ACC112 (cell line): ENCODE measurements at regions not wholly inside any gene's neighbourhood (a gene's known extent, or its start where the extent isn't known, plus 50 kb on each side); places are given as distances from the start of the nearest gene placed in this dataset.

ENCODE experiments used
- H2AFZ ChIP-seq: fragments of 200-600 bp; sonication (generic); one replicate; pipeline ENCODE4 v1.6.0; 2017; ENCODE audit warnings: antibody characterized with exemption, low read length; ENCODE audit not compliant: unreplicated experiment
- H3K27ac ChIP-seq: fragments of 200-600 bp; sonication (generic); 2 replicates; pipeline ENCODE4 v1.5.1; 2014; ENCODE audit warnings: low read depth, mild to moderate bottlenecking, antibody characterized with exemption, low read length, moderate library complexity
- H3K27me3 ChIP-seq: fragments of 200-600 bp; sonication (generic); 2 replicates; pipeline ENCODE4 v1.6.1; 2014; ENCODE audit warnings: mild to moderate bottlenecking, antibody characterized with exemption, low read length, moderate library complexity, mixed read lengths; ENCODE audit not compliant: insufficient read depth
- H3K36me3 ChIP-seq: fragments of 200-600 bp; sonication (generic); 2 replicates; pipeline ENCODE4 v1.6.1; 2016; ENCODE audit warnings: mild to moderate bottlenecking, antibody characterized with exemption, low read length, moderate library complexity, mixed read lengths; ENCODE audit not compliant: insufficient read depth
- H3K4me1 ChIP-seq: fragments of 200-600 bp; sonication (generic); one replicate; pipeline ENCODE4 v1.6.1; 2016; ENCODE audit warnings: low read length, mixed read lengths; ENCODE audit not compliant: insufficient read depth, unreplicated experiment, control insufficient read depth
- H3K4me3 ChIP-seq: fragments of 200-600 bp; sonication (generic); 2 replicates; pipeline ENCODE4 v1.5.1; 2014; ENCODE audit warnings: mild to moderate bottlenecking, low read depth, low read length
- H3K79me2 ChIP-seq: fragments of 200-600 bp; sonication (generic); one replicate; pipeline ENCODE4 v1.6.0; 2016; ENCODE audit warnings: low read length; ENCODE audit not compliant: control insufficient read depth, unreplicated experiment, insufficient read depth

DNA sequence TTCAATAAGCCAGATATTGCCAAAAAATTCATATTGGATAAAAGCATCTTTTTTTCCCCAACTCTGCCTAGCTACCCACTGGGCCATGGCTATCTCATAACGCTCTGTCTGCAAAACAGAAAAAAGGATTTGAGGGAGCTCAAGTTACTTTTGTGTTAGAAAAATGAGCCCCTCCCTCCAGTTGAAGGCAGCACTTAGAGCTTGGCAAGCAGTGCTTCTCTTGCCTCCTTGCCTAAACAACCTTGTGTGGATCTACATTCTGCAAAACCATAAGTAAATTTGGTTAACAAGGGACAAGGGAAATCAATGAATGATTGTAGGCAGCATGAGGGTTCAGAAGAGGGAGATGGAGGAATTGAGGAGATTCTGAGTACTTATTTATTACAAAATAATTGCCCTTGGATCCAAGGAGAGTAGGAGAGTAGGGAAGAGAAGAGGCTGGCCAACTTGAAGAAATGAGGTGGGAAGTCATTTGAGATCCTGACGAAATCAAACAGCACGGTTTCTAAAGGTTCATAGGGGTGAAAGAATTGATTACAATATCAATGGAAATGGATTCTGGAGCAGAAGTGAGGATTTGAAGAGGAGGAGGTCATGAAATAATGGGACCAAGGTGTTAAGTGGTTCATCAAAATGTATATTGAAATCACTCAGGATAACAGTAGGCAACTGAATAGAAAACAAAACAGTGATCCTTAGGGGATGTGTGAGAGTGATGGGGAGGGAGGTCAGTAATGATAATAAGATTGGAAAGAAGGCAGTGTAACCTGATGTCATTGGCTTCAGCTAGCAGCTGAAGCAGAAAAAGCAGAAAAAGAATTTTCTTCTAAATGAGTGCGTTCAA is 434.8 kb upstream of the IGFBP7 start:
- Histone ChIP-seq H3K36me3 (no peaks in the 10 kb centered on the region), H3K79me2 (no peaks in the 10 kb centered on the region), H3K4me3 (no peak overlapping the region), H3K4me1 (no peaks in the 10 kb centered on the region), H3K27ac (no peak overlapping the region), H3K27me3 (no peaks in the 10 kb centered on the region), H2AFZ (no peak overlapping the region)

- H3K79me2 ChIP-seq: no peaks in the 10 kb centered on the region
- H2AFZ ChIP-seq: no peak overlapping the region
- H3K4me3 ChIP-seq: no peak overlapping the region
- H3K4me1 ChIP-seq: no peaks in the 10 kb centered on the region
- no peak overlapping the region for H3K27ac ChIP-seq
- no peaks in the 10 kb centered on the region for H3K36me3 ChIP-seq
- peaks cover 5% of the 10 kb centered on the region; the same call in 1 of the 2 replicates for H3K27me3 ChIP-seq
These were observed 394.8 kb upstream of the IGFBP7 start for GRCh38 chr4:57504797-57505530.

GRCh38 chr4:57504139-57504538 is 394.0 kb upstream of the IGFBP7 start:
- H3K27ac ChIP-seq: no peak overlapping the region
- H3K4me3 ChIP-seq: no peak overlapping the region
- no peak overlapping the region for H2AFZ ChIP-seq
- H3K27me3 ChIP-seq: peaks cover 5% of the 10 kb centered on the region; the same call in 1 of the 2 replicates
- H3K4me1 ChIP-seq: no peaks in the 10 kb centered on the region
- no peaks in the 10 kb centered on the region for H3K36me3 ChIP-seq
- H3K79me2 ChIP-seq: no peaks in the 10 kb centered on the region

- Histone ChIP-seq H3K27me3 (peaks cover 5% of the 10 kb centered on the region; the same call in 1 of the 2 replicates), H2AFZ (no peak overlapping the region), H3K4me3 (no peak overlapping the region), H3K79me2 (no peaks in the 10 kb centered on the region), H3K4me1 (no peaks in the 10 kb centered on the region), H3K27ac (no peak overlapping the region), H3K36me3 (no peaks in the 10 kb centered on the region)
These were observed 391.5 kb upstream of the IGFBP7 start for GRCh38 chr4:57501720-57502119.

DNA sequence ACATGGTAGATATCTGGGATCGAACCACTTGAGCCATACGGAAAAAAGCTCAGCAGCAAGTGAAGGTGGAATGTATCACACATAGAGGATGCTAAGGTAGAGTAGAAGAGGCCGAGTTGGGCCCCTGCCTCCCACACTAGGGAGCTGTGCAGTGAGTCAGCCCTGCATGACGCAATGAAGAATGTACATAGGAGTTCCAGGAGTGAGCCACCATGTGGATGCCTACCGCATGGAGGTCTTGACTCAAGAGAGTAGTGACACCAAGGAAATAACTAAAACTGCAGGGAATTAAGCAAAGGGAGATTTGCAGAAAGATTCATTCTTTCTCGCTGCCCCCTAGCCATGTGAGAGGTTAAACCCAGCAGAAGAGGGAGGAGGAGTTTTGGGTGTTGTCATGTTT is 389.6 kb upstream of the IGFBP7 start:
- Histone ChIP-seq H3K27ac (no peak overlapping the region), H3K4me3 (no peak overlapping the region), H3K79me2 (no peaks in the 10 kb centered on the region), H3K27me3 (peaks cover 3% of the 10 kb centered on the region; the same call in 1 of the 2 replicates), H3K4me1 (no peaks in the 10 kb centered on the region), H2AFZ (no peak overlapping the region), H3K36me3 (no peaks in the 10 kb centered on the region)

- no peak overlapping the region for H3K4me3 ChIP-seq
- no peak overlapping the region for H2AFZ ChIP-seq
- no peaks in the 10 kb centered on the region for H3K79me2 ChIP-seq
- H3K27me3 ChIP-seq: no peaks in the 10 kb centered on the region
- H3K4me1 ChIP-seq: no peaks in the 10 kb centered on the region
- no peak overlapping the region for H3K27ac ChIP-seq
- no peaks in the 10 kb centered on the region for H3K36me3 ChIP-seq
These were observed 388.1 kb upstream of the IGFBP7 start for GRCh38 chr4:57498251-57498650.

- Histone ChIP-seq H3K79me2 (no peaks in the 10 kb centered on the region), H3K4me3 (no peak overlapping the region), H2AFZ (no peak overlapping the region), H3K27me3 (no peaks in the 10 kb centered on the region), H3K27ac (no peak overlapping the region), H3K4me1 (no peaks in the 10 kb centered on the region), H3K36me3 (no peaks in the 10 kb centered on the region)
These were observed 386.7 kb upstream of the IGFBP7 start for GRCh38 chr4:57496697-57497471.

- Histone ChIP-seq H3K4me1 (no peaks in the 10 kb centered on the region), H3K36me3 (no peaks in the 10 kb centered on the region), H3K79me2 (no peaks in the 10 kb centered on the region), H2AFZ (no peak overlapping the region), H3K4me3 (no peak overlapping the region), H3K27me3 (0 out of 2 replicates have a peak, but pooled peaks cover 3% of the 10 kb centered on the region), H3K27ac (no peak overlapping the region)
These were observed 384.6 kb upstream of the IGFBP7 start for GRCh38 chr4:57494821-57495220.

GRCh38 chr4:57492251-57492878 is 382.2 kb upstream of the IGFBP7 start:
- Histone ChIP-seq H3K4me1 (no peaks in the 10 kb centered on the region), H3K27ac (no peak overlapping the region), H3K4me3 (no peak overlapping the region), H2AFZ (no peak overlapping the region), H3K27me3 (0 out of 2 replicates have a peak, but pooled peaks cover 4% of the 10 kb centered on the region), H3K36me3 (no peaks in the 10 kb centered on the region), H3K79me2 (no peaks in the 10 kb centered on the region)

DNA sequence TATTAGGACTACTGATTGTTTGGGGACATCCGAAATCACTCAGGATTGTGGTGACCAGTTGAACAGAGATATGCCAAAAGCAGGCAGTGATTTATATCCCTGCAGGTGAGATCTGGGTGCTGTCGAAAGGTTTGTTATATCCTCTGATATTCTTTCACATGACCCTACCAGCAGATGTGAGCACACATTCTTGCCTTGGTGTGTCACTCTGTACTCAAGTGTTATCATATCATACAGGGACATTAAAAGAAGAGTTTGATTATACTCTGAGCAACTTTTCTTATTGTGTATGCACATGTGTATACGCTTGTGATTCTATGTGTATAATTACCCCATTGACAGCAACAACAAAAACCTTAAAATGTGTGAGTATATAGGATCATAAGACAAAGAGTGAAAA is 381.2 kb upstream of the IGFBP7 start:
- Histone ChIP-seq H3K27ac (no peak overlapping the region), H3K4me1 (no peaks in the 10 kb centered on the region), H3K4me3 (no peak overlapping the region), H3K27me3 (0 out of 2 replicates have a peak, but pooled peaks cover 4% of the 10 kb centered on the region), H3K79me2 (no peaks in the 10 kb centered on the region), H2AFZ (no peak overlapping the region), H3K36me3 (no peaks in the 10 kb centered on the region)
